IMR-90 (cell line): ENCODE measurements at regions not wholly inside any gene's neighbourhood (a gene's known extent, or its start where the extent isn't known, plus 50 kb on each side); places are given as distances from the start of the nearest gene placed in this dataset.

Experiments
- POLR2A ChIP-seq: IDR thresholded peaks from 2 replicates; pipeline ENCODE4 v1.6.1; 2012; ENCODE audit warnings: mild to moderate bottlenecking, low read depth, low read length
- TF ChIP-seq, protein P1 (sequence below): conservative IDR thresholded peaks from 2 replicates; pipeline ENCODE4 v1.5.1; 2012; ENCODE audit warnings: mild to moderate bottlenecking, low read depth, low read length, improper control_type of control experiment

DNA sequence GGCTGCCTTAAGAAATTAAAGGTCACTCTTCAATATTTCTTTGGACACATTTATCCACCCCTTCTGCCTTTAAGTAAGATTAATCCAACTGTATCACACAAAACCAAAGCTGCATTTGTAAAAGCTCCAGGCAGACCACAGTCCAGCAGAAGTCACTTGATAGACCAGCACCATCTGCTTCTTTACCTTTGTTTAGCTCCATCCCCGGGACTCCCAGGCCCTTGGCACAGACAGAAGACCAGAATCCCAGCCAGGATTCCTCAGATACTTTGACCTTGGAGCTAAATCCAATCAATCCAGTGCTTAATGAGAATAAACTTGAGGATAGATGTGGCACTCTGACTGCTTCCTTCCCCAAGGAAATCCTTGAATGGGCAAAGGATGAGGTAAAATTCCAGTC is 333.1 kb upstream of the RASGEF1B start:
- TF ChIP-seq, protein P1, sequence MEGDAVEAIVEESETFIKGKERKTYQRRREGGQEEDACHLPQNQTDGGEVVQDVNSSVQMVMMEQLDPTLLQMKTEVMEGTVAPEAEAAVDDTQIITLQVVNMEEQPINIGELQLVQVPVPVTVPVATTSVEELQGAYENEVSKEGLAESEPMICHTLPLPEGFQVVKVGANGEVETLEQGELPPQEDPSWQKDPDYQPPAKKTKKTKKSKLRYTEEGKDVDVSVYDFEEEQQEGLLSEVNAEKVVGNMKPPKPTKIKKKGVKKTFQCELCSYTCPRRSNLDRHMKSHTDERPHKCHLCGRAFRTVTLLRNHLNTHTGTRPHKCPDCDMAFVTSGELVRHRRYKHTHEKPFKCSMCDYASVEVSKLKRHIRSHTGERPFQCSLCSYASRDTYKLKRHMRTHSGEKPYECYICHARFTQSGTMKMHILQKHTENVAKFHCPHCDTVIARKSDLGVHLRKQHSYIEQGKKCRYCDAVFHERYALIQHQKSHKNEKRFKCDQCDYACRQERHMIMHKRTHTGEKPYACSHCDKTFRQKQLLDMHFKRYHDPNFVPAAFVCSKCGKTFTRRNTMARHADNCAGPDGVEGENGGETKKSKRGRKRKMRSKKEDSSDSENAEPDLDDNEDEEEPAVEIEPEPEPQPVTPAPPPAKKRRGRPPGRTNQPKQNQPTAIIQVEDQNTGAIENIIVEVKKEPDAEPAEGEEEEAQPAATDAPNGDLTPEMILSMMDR, result no peak
- TF ChIP-seq POLR2A, result no peak
